DND-41 (cell line): ENCODE measurements at regions not wholly inside any gene's neighbourhood (a gene's known extent, or its start where the extent isn't known, plus 50 kb on each side); places are given as distances from the start of the nearest gene placed in this dataset.

Source experiments
- CTCF ChIP-seq: IDR thresholded peaks from 2 replicates; pipeline ENCODE4 v1.5.1; 2012; ENCODE audit warnings: borderline replicate concordance, low read length, moderate library complexity, mild to moderate bottlenecking; ENCODE audit not compliant: poor library complexity, severe bottlenecking; ENCODE audit errors: extremely low read depth
- EZH2 ChIP-seq: IDR thresholded peaks from 3 replicates; pipeline ENCODE4 v1.6.1; 2012; ENCODE audit warnings: borderline replicate concordance, low read depth, mild to moderate bottlenecking, moderate library complexity, low read length, inconsistent platforms; ENCODE audit not compliant: severe bottlenecking

- TF ChIP-seq CTCF (no peak), EZH2 (no peak)
Observed at GRCh38 chr7:109376576-109376975, 806.9 kb downstream of the DNAJB9 start.
